Glomerular endothelial cell (primary cell): ENCODE measurements at regions not wholly inside any gene's neighbourhood (a gene's known extent, or its start where the extent isn't known, plus 50 kb on each side); places are given as distances from the start of the nearest gene placed in this dataset.

Source experiments
- DNase-seq: peaks from one replicate; pipeline ENCODE4 v3.0.0-alpha.2; 2011; ENCODE audit warnings: low read depth, low spot score; ENCODE audit errors: extremely low read depth

- no peak for DNase-seq
Observed at GRCh38 chr1:233514946-233515391, 98.9 kb upstream of the KCNK1 start.

GRCh38 chr1:233516732-233517131 lies 97.2 kb upstream of the KCNK1 start:
- no peak for DNase-seq

GRCh38 chr1:233518344-233518743 lies 95.6 kb upstream of the KCNK1 start:
- DNase-seq = no peak

- DNase-seq = no peak
Observed at GRCh38 chr1:233520261-233521191, 93.4 kb upstream of the KCNK1 start.

GRCh38 chr1:233523047-233523446 lies 90.9 kb upstream of the KCNK1 start:
- DNase-seq = no peak

GRCh38 chr1:233527818-233528217 lies 86.1 kb upstream of the KCNK1 start:
- no peak for DNase-seq

GRCh38 chr1:233530665-233531386 lies 83.1 kb upstream of the KCNK1 start:
- no peak for DNase-seq

GRCh38 chr1:233540816-233541215 lies 73.1 kb upstream of the KCNK1 start:
- no peak for DNase-seq

- DNase-seq = no peak
Observed at GRCh38 chr1:233543338-233544255, 70.3 kb upstream of the KCNK1 start.

GRCh38 chr1:233544304-233544703 lies 69.6 kb upstream of the KCNK1 start:
- no peak for DNase-seq

- no peak for DNase-seq
Observed at GRCh38 chr1:233547726-233548125, 66.2 kb upstream of the KCNK1 start.

GRCh38 chr1:233549404-233549803 lies 64.5 kb upstream of the KCNK1 start:
- no peak for DNase-seq

GRCh38 chr1:233549917-233550316 lies 64.0 kb upstream of the KCNK1 start:
- DNase-seq = no peak

- DNase-seq = no peak
Observed at GRCh38 chr1:233554037-233554436, 59.9 kb upstream of the KCNK1 start.

GRCh38 chr1:233561708-233562426 lies 52.0 kb upstream of the KCNK1 start:
- no peak for DNase-seq
